H1 (cell line): ENCODE measurements at regions not wholly inside any gene's neighbourhood (a gene's known extent, or its start where the extent isn't known, plus 50 kb on each side); places are given as distances from the start of the nearest gene placed in this dataset.

Experiments used
- CBX8 ChIP-seq: fragments of 300-800, 300-1000 bp; sonication (generic); IDR thresholded peaks from 2 replicates; pipeline ENCODE4 v1.7.1; 2016; ENCODE audit warnings: low read depth, low read length, borderline replicate concordance
- JUND ChIP-seq: IDR thresholded peaks from 2 replicates; pipeline ENCODE4 v1.6.1; 2011; ENCODE audit warnings: mild to moderate bottlenecking, improper control_type of control experiment, low read length
- MAFK ChIP-seq: IDR thresholded peaks from 2 replicates; pipeline ENCODE4 v1.6.1; 2012; ENCODE audit warnings: low read depth, mild to moderate bottlenecking, improper control_type of control experiment, low read length
- NRF1 ChIP-seq: IDR thresholded peaks from 2 replicates; pipeline ENCODE4 v1.6.1; 2011; ENCODE audit warnings: mild to moderate bottlenecking, low read depth, low read length, improper control_type of control experiment
- POLR2A ChIP-seq, 2 experiments: IDR thresholded peaks; 1 replicate in 1 of 2; 2 replicates in 1 of 2; pipeline ENCODE4 v1.6.1; 2011; ENCODE audit warnings: low read depth in 2 of 2, low read length in 2 of 2, mild to moderate bottlenecking in 2 of 2; ENCODE audit errors: control extremely low read depth in 1 of 2
- TBP ChIP-seq: IDR thresholded peaks from 2 replicates; pipeline ENCODE4 v1.6.1; 2011; ENCODE audit warnings: low read depth, low read length, improper control_type of control experiment
- ZNF274 ChIP-seq: IDR thresholded peaks from 2 replicates; pipeline ENCODE4 v1.7.0; 2012; ENCODE audit warnings: low read length, borderline replicate concordance; ENCODE audit errors: extremely low read depth
- TF ChIP-seq, protein P1 (sequence below): IDR thresholded peaks from 2 replicates; pipeline ENCODE4 v1.6.1; 2012; ENCODE audit warnings: low read length, inconsistent platforms
- TF ChIP-seq, protein P2 (sequence below), 3 experiments: IDR thresholded peaks; 1 replicate in 2 of 3; 2 replicates in 1 of 3; pipeline versions ENCODE4 v1.5.1 to v1.6.1; 2011; ENCODE audit warnings: low read length in 3 of 3, mild to moderate bottlenecking in 3 of 3, inconsistent platforms in 2 of 3, low read depth in 1 of 3, moderate library complexity in 1 of 3; ENCODE audit not compliant: insufficient read depth in 1 of 3; ENCODE audit errors: control extremely low read depth in 1 of 3

DNA sequence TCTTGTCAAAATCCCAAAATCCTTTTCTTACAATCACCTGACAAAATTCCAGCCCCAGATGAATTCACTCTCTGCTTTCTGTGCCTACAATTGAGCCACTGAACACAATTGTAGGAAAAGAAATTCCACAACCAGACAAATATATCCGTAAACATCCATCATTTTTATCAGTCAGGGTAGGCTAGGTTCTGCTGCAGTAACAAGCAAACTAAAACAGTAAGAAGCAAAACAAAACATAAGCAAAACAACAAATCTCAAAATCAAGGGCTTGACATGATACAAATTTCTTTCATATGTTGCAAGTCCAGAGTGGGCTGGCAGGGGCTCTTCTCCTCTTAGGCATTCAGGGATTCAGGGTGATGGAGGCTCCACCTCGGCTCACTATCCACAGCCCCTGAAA lies 114.2 kb upstream of the MAN2A1 start:
- TF ChIP-seq ZNF274 (no peak), POLR2A (IDR thresholded peaks at IDR 0.05; ENCODE audit: control extremely low read depth in 1 of 2, low read depth in 2 of 2, low read length in 2 of 2) (no peak), CBX8 (no peak), MAFK (no peak), NRF1 (no peak), TBP (no peak), JUND (no peak)
- TF ChIP-seq, protein P1, sequence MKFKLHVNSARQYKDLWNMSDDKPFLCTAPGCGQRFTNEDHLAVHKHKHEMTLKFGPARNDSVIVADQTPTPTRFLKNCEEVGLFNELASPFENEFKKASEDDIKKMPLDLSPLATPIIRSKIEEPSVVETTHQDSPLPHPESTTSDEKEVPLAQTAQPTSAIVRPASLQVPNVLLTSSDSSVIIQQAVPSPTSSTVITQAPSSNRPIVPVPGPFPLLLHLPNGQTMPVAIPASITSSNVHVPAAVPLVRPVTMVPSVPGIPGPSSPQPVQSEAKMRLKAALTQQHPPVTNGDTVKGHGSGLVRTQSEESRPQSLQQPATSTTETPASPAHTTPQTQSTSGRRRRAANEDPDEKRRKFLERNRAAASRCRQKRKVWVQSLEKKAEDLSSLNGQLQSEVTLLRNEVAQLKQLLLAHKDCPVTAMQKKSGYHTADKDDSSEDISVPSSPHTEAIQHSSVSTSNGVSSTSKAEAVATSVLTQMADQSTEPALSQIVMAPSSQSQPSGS: no peak
- TF ChIP-seq, protein P2, sequence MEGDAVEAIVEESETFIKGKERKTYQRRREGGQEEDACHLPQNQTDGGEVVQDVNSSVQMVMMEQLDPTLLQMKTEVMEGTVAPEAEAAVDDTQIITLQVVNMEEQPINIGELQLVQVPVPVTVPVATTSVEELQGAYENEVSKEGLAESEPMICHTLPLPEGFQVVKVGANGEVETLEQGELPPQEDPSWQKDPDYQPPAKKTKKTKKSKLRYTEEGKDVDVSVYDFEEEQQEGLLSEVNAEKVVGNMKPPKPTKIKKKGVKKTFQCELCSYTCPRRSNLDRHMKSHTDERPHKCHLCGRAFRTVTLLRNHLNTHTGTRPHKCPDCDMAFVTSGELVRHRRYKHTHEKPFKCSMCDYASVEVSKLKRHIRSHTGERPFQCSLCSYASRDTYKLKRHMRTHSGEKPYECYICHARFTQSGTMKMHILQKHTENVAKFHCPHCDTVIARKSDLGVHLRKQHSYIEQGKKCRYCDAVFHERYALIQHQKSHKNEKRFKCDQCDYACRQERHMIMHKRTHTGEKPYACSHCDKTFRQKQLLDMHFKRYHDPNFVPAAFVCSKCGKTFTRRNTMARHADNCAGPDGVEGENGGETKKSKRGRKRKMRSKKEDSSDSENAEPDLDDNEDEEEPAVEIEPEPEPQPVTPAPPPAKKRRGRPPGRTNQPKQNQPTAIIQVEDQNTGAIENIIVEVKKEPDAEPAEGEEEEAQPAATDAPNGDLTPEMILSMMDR (IDR thresholded peaks at IDR 0.05; ENCODE audit: control extremely low read depth in 1 of 3, insufficient read depth in 1 of 3, low read depth in 1 of 3, low read length in 3 of 3): no peak
